GM18517 (cell line): ENCODE measurements at regions not wholly inside any gene's neighbourhood (a gene's known extent, or its start where the extent isn't known, plus 50 kb on each side); places are given as distances from the start of the nearest gene placed in this dataset.

Experiments
- ATAC-seq: cut with Tn5 transposase; IDR thresholded peaks from one replicate; pipeline ENCODE4 v1.9.1; 2021; ENCODE audit warnings: mild to moderate bottlenecking, moderate library complexity; ENCODE audit not compliant: unreplicated experiment

GRCh38 chr20:61159957-61160686, 91.9 kb upstream of the CDH4 start:
- no peak for ATAC-seq

GRCh38 chr20:61161726-61162390, 90.2 kb upstream of the CDH4 start:
- no peak for ATAC-seq

GRCh38 chr20:61162451-61162850, 89.6 kb upstream of the CDH4 start:
- no peak for ATAC-seq

GRCh38 chr20:61163031-61163430, 89.0 kb upstream of the CDH4 start:
- ATAC-seq, result no peak

GRCh38 chr20:61166324-61166723, 85.7 kb upstream of the CDH4 start:
- ATAC-seq, result no peak

GRCh38 chr20:61168605-61169004, 83.5 kb upstream of the CDH4 start:
- ATAC-seq, result no peak

- no peak for ATAC-seq
These were observed 82.2 kb upstream of the CDH4 start for GRCh38 chr20:61169874-61170273.

- ATAC-seq, result no peak
These were observed 81.4 kb upstream of the CDH4 start for GRCh38 chr20:61170496-61171320.

- no peak for ATAC-seq
These were observed 78.8 kb upstream of the CDH4 start for GRCh38 chr20:61173267-61173666.

GRCh38 chr20:61173961-61174725, 77.9 kb upstream of the CDH4 start:
- ATAC-seq, result no peak

- no peak for ATAC-seq
These were observed 75.2 kb upstream of the CDH4 start for GRCh38 chr20:61176874-61177273.

- ATAC-seq, result no peak
These were observed 73.5 kb upstream of the CDH4 start for GRCh38 chr20:61178551-61179071.

- ATAC-seq, result no peak
These were observed 67.9 kb upstream of the CDH4 start for GRCh38 chr20:61184194-61184593.

- no peak for ATAC-seq
These were observed 66.9 kb upstream of the CDH4 start for GRCh38 chr20:61185181-61185580.

GRCh38 chr20:61185841-61186601, 66.0 kb upstream of the CDH4 start:
- ATAC-seq, result no peak

- no peak for ATAC-seq
These were observed 65.1 kb upstream of the CDH4 start for GRCh38 chr20:61186771-61187472.

GRCh38 chr20:61189534-61189933, 62.5 kb upstream of the CDH4 start:
- no peak for ATAC-seq

- ATAC-seq, result no peak
These were observed 61.0 kb upstream of the CDH4 start for GRCh38 chr20:61191096-61191495.

GRCh38 chr20:61192337-61192950, 59.6 kb upstream of the CDH4 start:
- no peak for ATAC-seq
